H9 (cell line): ENCODE measurements at regions not wholly inside any gene's neighbourhood (a gene's known extent, or its start where the extent isn't known, plus 50 kb on each side); places are given as distances from the start of the nearest gene placed in this dataset.

Experiments
- DNase-seq: peaks from one replicate; pipeline ENCODE4 v3.0.0-alpha.2; 2017
- H2AFZ ChIP-seq: one replicate; pipeline ENCODE4 v1.6.1; 2013; ENCODE audit warnings: mild to moderate bottlenecking, low read length, control low read depth, moderate library complexity
- H2AK5ac ChIP-seq: 2 replicates; pipeline ENCODE4 v1.6.1; 2013; ENCODE audit warnings: low read length, control low read depth, mixed read lengths; ENCODE audit not compliant: insufficient read length
- H2BK120ac ChIP-seq: one replicate; pipeline ENCODE4 v1.6.1; 2013; ENCODE audit warnings: low read depth, mild to moderate bottlenecking, low read length, control low read depth, inconsistent platforms; ENCODE audit not compliant: poor library complexity, severe bottlenecking
- H2BK12ac ChIP-seq: 2 replicates; pipeline ENCODE4 v1.6.1; 2013; ENCODE audit warnings: low read length, control low read depth, mixed read lengths, low read depth; ENCODE audit not compliant: insufficient read length
- H2BK15ac ChIP-seq: 2 replicates; pipeline ENCODE4 v1.6.1; 2013; ENCODE audit warnings: low read depth, low read length, control low read depth
- H2BK20ac ChIP-seq: one replicate; pipeline ENCODE4 v1.6.1; 2013; ENCODE audit warnings: low read depth, mild to moderate bottlenecking, low read length, control low read depth, inconsistent platforms; ENCODE audit not compliant: poor library complexity, severe bottlenecking
- H2BK5ac ChIP-seq: 2 replicates; pipeline ENCODE4 v1.6.1; 2013; ENCODE audit warnings: low read length, control low read depth, mixed read lengths; ENCODE audit not compliant: insufficient read length
- H3K14ac ChIP-seq: 2 replicates; pipeline ENCODE4 v1.6.1; 2013; ENCODE audit warnings: low read length, control low read depth; ENCODE audit not compliant: insufficient read depth
- H3K18ac ChIP-seq: 2 replicates; pipeline ENCODE4 v1.6.1; 2013; ENCODE audit warnings: low read depth, mild to moderate bottlenecking, mixed read lengths, low read length, control low read depth; ENCODE audit not compliant: insufficient read length
- H3K23ac ChIP-seq: 2 replicates; pipeline ENCODE4 v1.6.1; 2013; ENCODE audit warnings: low read length, control low read depth, mixed read lengths, low read depth; ENCODE audit not compliant: insufficient read length
- H3K23me2 ChIP-seq: 2 replicates; pipeline ENCODE4 v1.6.1; 2013; ENCODE audit warnings: low read depth, mild to moderate bottlenecking, mixed read lengths, low read length, control low read depth; ENCODE audit not compliant: insufficient read length, poor library complexity, severe bottlenecking
- H3K27ac ChIP-seq: 2 replicates; pipeline ENCODE4 v1.5.1; 2013; ENCODE audit warnings: low read length, control low read depth, mixed read lengths, low read depth; ENCODE audit not compliant: insufficient read length
- H3K27me3 ChIP-seq: 2 replicates; pipeline ENCODE4 v1.6.1; 2013; ENCODE audit warnings: low read length, control low read depth, inconsistent platforms; ENCODE audit not compliant: insufficient read depth
- H3K4ac ChIP-seq: 2 replicates; pipeline ENCODE4 v1.6.1; 2013; ENCODE audit warnings: low read depth, mild to moderate bottlenecking, control low read depth, inconsistent platforms, low read length, moderate library complexity
- H3K4me1 ChIP-seq: 2 replicates; pipeline ENCODE4 v1.6.1; 2013; ENCODE audit warnings: low read length, control low read depth, inconsistent platforms; ENCODE audit not compliant: insufficient read depth
- H3K4me2 ChIP-seq: 2 replicates; pipeline ENCODE4 v1.6.1; 2013; ENCODE audit warnings: low read length, control low read depth, mixed read lengths; ENCODE audit not compliant: insufficient read length, insufficient read depth
- H3K56ac ChIP-seq: 2 replicates; pipeline ENCODE4 v1.6.1; 2013; ENCODE audit warnings: low read depth, mild to moderate bottlenecking, mixed read lengths, low read length, control low read depth; ENCODE audit not compliant: insufficient read length
- H3K79me1 ChIP-seq: 2 replicates; pipeline ENCODE4 v1.6.1; 2013; ENCODE audit warnings: low read depth, mild to moderate bottlenecking, moderate library complexity, low read length, control low read depth, inconsistent platforms; ENCODE audit not compliant: insufficient read depth, poor library complexity, severe bottlenecking
- H3K79me2 ChIP-seq: 2 replicates; pipeline ENCODE4 v1.6.1; 2013; ENCODE audit warnings: low read length, control low read depth, inconsistent platforms; ENCODE audit not compliant: insufficient read depth
- H3K9ac ChIP-seq: 2 replicates; pipeline ENCODE4 v1.6.1; 2013; ENCODE audit warnings: low read length, control low read depth, mixed read lengths; ENCODE audit not compliant: insufficient read length; ENCODE audit errors: extremely low read depth
- H3K9me3 ChIP-seq: one replicate; pipeline ENCODE4 v1.6.1; 2013; ENCODE audit warnings: low read depth, low read length, inconsistent platforms; ENCODE audit not compliant: control insufficient read depth
- H3T11ph ChIP-seq: one replicate; pipeline ENCODE4 v1.6.1; 2013; ENCODE audit warnings: mild to moderate bottlenecking, low read length, control low read depth, inconsistent platforms
- H4K20me1 ChIP-seq: one replicate; pipeline ENCODE4 v1.6.1; 2013; ENCODE audit not compliant: control insufficient read depth, insufficient read length, insufficient read depth
- H4K5ac ChIP-seq: 2 replicates; pipeline ENCODE4 v1.6.1; 2013; ENCODE audit warnings: low read depth, mild to moderate bottlenecking, mixed read lengths, low read length, control low read depth; ENCODE audit not compliant: insufficient read length
- H4K8ac ChIP-seq: replicated peaks from 2 replicates; pipeline ENCODE4 v1.6.1; 2013; ENCODE audit warnings: low read length, control low read depth, mixed read lengths, low read depth; ENCODE audit not compliant: insufficient read length
- H4K91ac ChIP-seq: 2 replicates; pipeline ENCODE4 v1.6.1; 2013; ENCODE audit warnings: low read depth, mild to moderate bottlenecking, moderate library complexity, mixed read lengths, low read length, control low read depth; ENCODE audit not compliant: insufficient read length
- H3K27ac Mint-ChIP-seq, 3 experiments: 2 replicates in 2 of 3; 3 replicates in 1 of 3; pipeline ENCODE4 v1.8.0; 2020 to 2021; ENCODE audit warnings: mixed read lengths in 3 of 3, mild to moderate bottlenecking in 1 of 3, moderate library complexity in 1 of 3
- H3K27me3 Mint-ChIP-seq: 2 replicates; pipeline ENCODE4 v1.8.0; 2021; ENCODE audit warnings: low read depth, mild to moderate bottlenecking, moderate library complexity, mixed read lengths
- H3K36me3 Mint-ChIP-seq, 3 experiments: 2 replicates in 2 of 3; 3 replicates in 1 of 3; pipeline ENCODE4 v1.8.0; 2020 to 2021; ENCODE audit warnings: low read depth in 3 of 3, mixed read lengths in 3 of 3; ENCODE audit not compliant: insufficient read depth in 1 of 3
- H3K4me1 Mint-ChIP-seq, 2 experiments: 2 replicates each; pipeline ENCODE4 v1.8.0; 2020; ENCODE audit warnings: mixed read lengths in 2 of 2
- H3K4me3 Mint-ChIP-seq, 2 experiments: 2 replicates in 1 of 2; 3 replicates in 1 of 2; pipeline ENCODE4 v1.8.0; 2020 to 2021; ENCODE audit warnings: mild to moderate bottlenecking in 2 of 2, mixed read lengths in 2 of 2, moderate library complexity in 1 of 2
- H3K9me3 Mint-ChIP-seq, 2 experiments: 2 replicates in 1 of 2; 3 replicates in 1 of 2; pipeline ENCODE4 v1.8.0; 2020; ENCODE audit warnings: mild to moderate bottlenecking in 2 of 2, mixed read lengths in 2 of 2, moderate library complexity in 1 of 2
- CTCF ChIP-seq: fragments of 200-600 bp; sonication (generic); conservative IDR thresholded peaks from 3 replicates; pipeline ENCODE4 v1.8.0; 2021; ENCODE audit warnings: antibody characterized with exemption, mild to moderate bottlenecking
- WGBS: extraction: QIAGEN DNeasy Blood & Tissue Kit; methylation state at CpG from one replicate; pipeline ENCODE4 v1.1.7; 2013; ENCODE audit warnings: missing lambda C conversion rate, low lambda C conversion rate, mixed read lengths; ENCODE audit not compliant: insufficient read length; ENCODE audit errors: extremely low coverage; 5-methylcytosine and 5-hydroxymethylcytosine counted together

DNA sequence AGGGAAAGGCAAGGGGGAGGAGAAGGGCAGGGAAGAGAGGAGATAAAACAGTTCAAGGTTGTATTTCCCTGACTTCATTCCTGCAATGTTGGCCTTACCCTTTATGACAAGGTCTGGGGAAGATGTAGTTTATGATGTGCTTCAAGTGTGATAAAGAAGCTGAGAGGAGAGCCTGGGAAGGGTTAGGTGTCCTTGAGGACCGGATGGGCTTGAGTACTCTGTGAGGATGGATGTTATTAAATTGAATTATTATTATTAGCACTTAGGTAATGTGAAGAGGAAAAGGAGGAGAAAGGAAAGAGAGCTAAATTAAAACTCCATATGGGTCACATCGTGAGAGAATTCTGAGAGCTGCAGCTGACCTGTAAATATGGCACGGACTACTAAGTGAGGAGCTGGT, 719.4 kb upstream of the CELF4 start:
- no peak for DNase-seq
- Histone ChIP-seq H4K8ac (no peak overlapping the region), H3K27ac (no peak overlapping the region), H3K23ac (no peak overlapping the region), H3K79me1 (no peaks in the 10 kb centered on the region), H3K27me3 (no peaks in the 10 kb centered on the region), H3K56ac (no peak overlapping the region), H2BK20ac (no peak overlapping the region), H2AK5ac (no peak overlapping the region), H3K9ac (no peak overlapping the region), H3K14ac (no peak overlapping the region), H3K4me2 (no peak overlapping the region), H3T11ph (no peak overlapping the region), H3K4me1 (no peaks in the 10 kb centered on the region), H3K18ac (no peak overlapping the region), H3K9me3 (no peaks in the 10 kb centered on the region), H3K79me2 (no peaks in the 10 kb centered on the region), H2BK15ac (no peak overlapping the region), H3K4ac (no peak overlapping the region), H3K23me2 (no peaks in the 10 kb centered on the region), H4K20me1 (no peaks in the 10 kb centered on the region), H2AFZ (no peak overlapping the region), H4K91ac (no peak overlapping the region), H2BK5ac (no peak overlapping the region), H4K5ac (no peak overlapping the region), H2BK120ac (no peak overlapping the region), H2BK12ac (no peak overlapping the region)
- no peaks in the 10 kb centered on the region for H3K27me3 Mint-ChIP-seq
- H3K36me3 Mint-ChIP-seq = peaks cover 5 to 11% (median 7%) of the 10 kb centered on the region in 3 experiments
- TF ChIP-seq CTCF = no peak
- H3K9me3 Mint-ChIP-seq = peaks cover 0 to 10% of the 10 kb centered on the region in 2 experiments; a peak in 2 of 5 replicates
- WGBS = no CpG with 5 or more reads among the region's 3 CpGs
- no peak overlapping the region for H3K4me3 Mint-ChIP-seq
- no peak overlapping the region for H3K27ac Mint-ChIP-seq
- peaks cover 5 to 12% of the 10 kb centered on the region in 2 experiments for H3K4me1 Mint-ChIP-seq
